ENCODE measurements at regions not wholly inside any gene's neighbourhood (a gene's known extent, or its start where the extent isn't known, plus 50 kb on each side); places are given as distances from the start of the nearest gene placed in this dataset.

- TF ChIP-seq POLR2A (IDR thresholded peaks at IDR 0.05) (no peak), CTCF (IDR thresholded peaks at IDR 0.05) (no peak)
Measured at GRCh38 chr2:221777119-221777518, 205.0 kb upstream of the EPHA4 start.
